ENCODE measurements at regions not wholly inside any gene's neighbourhood (a gene's known extent, or its start where the extent isn't known, plus 50 kb on each side); places are given as distances from the start of the nearest gene placed in this dataset.

GRCh38 chrX:96438803-96439202 is 245.8 kb upstream of the DIAPH2 start:
- peaks cover 92 to 100% (median 100%) of the 10 kb centered on the region in 11 experiments for H3K27me3 ChIP-seq

GRCh38 chrX:96440941-96441340 is 243.7 kb upstream of the DIAPH2 start:
- no peak for TF ChIP-seq Cebpa-rat (IDR thresholded peaks at IDR 0.05)
- H3K36me3 ChIP-seq, result no peaks in the 10 kb centered on the region
- no peaks in the 10 kb centered on the region; a peak in 1 of 22 replicates for H3K9me3 ChIP-seq (replicated peaks in 1 of 11)
- H3K27me3 ChIP-seq, result peaks cover 92 to 100% (median 100%) of the 10 kb centered on the region in 11 experiments
- no peak overlapping the region for H3K4me3 ChIP-seq
- no peaks in the 10 kb centered on the region; a peak in 1 of 20 replicates for H3K4me1 ChIP-seq
- H4K20me1 ChIP-seq, result no peaks in the 10 kb centered on the region
- no peak overlapping the region for H3K4me2 ChIP-seq
- no peak overlapping the region for H3K27ac ChIP-seq
- H3K9ac ChIP-seq, result no peak overlapping the region

More at GRCh38 chrX:96438803-96439202, 245.8 kb upstream of the DIAPH2 start:
- no peaks in the 10 kb centered on the region for H4K20me1 ChIP-seq
- H3K27ac ChIP-seq, result no peak overlapping the region
- no peaks in the 10 kb centered on the region for H3K36me3 ChIP-seq
- no peak overlapping the region for H3K4me2 ChIP-seq
- no peak overlapping the region for H3K4me3 ChIP-seq
- TF ChIP-seq Cebpa-rat (IDR thresholded peaks at IDR 0.05), result no peak
- H3K4me1 ChIP-seq, result no peaks in the 10 kb centered on the region; a peak in 1 of 20 replicates
- no peaks in the 10 kb centered on the region; a peak in 1 of 22 replicates for H3K9me3 ChIP-seq (replicated peaks in 1 of 11)
- H3K9ac ChIP-seq, result no peak overlapping the region

GRCh38 chrX:96445531-96446065 is 239.0 kb upstream of the DIAPH2 start:
- no peak overlapping the region for H3K9ac ChIP-seq
- peaks cover 75 to 96% (median 93%) of the 10 kb centered on the region in 11 experiments for H3K27me3 ChIP-seq
- H4K20me1 ChIP-seq, result no peaks in the 10 kb centered on the region; a peak in 1 of 22 replicates
- H3K9me3 ChIP-seq (replicated peaks in 1 of 11), result no peaks in the 10 kb centered on the region; a peak in 1 of 22 replicates
- no peak for TF ChIP-seq Cebpa-rat (IDR thresholded peaks at IDR 0.05)
- H3K4me3 ChIP-seq, result no peak overlapping the region
- H3K4me2 ChIP-seq, result no peak overlapping the region
- no peaks in the 10 kb centered on the region for H3K4me1 ChIP-seq
- no peak overlapping the region for H3K27ac ChIP-seq
- H3K36me3 ChIP-seq, result no peaks in the 10 kb centered on the region

- no peaks in the 10 kb centered on the region for H3K9me3 ChIP-seq (replicated peaks in 1 of 11)
- no peak overlapping the region for H3K9ac ChIP-seq
- no peak overlapping the region for H3K4me2 ChIP-seq
- no peak overlapping the region for H3K4me3 ChIP-seq
- TF ChIP-seq Cebpa-rat (IDR thresholded peaks at IDR 0.05), result no peak
- no peaks in the 10 kb centered on the region for H3K4me1 ChIP-seq
- no peak overlapping the region for H3K27ac ChIP-seq
- H4K20me1 ChIP-seq, result no peaks in the 10 kb centered on the region; a peak in 1 of 22 replicates
- peaks cover 70 to 96% (median 93%) of the 10 kb centered on the region in 11 experiments for H3K27me3 ChIP-seq
- H3K36me3 ChIP-seq, result no peaks in the 10 kb centered on the region
Measured at GRCh38 chrX:96446524-96446923, 238.1 kb upstream of the DIAPH2 start.

GRCh38 chrX:96447161-96447560 is 237.5 kb upstream of the DIAPH2 start:
- Histone ChIP-seq H3K9ac (no peak overlapping the region), H3K4me3 (no peak overlapping the region), H3K27me3 (peaks cover 70 to 96% (median 93%) of the 10 kb centered on the region in 11 experiments), H3K4me1 (no peaks in the 10 kb centered on the region), H3K27ac (no peak overlapping the region), H3K9me3 (replicated peaks in 1 of 11) (no peaks in the 10 kb centered on the region), H3K36me3 (no peaks in the 10 kb centered on the region), H3K4me2 (no peak overlapping the region), H4K20me1 (no peaks in the 10 kb centered on the region; a peak in 1 of 22 replicates)
- TF ChIP-seq Cebpa-rat (IDR thresholded peaks at IDR 0.05), result no peak

GRCh38 chrX:96449191-96449590 is 235.5 kb upstream of the DIAPH2 start:
- TF ChIP-seq Cebpa-rat (IDR thresholded peaks at IDR 0.05), result no peak
- Histone ChIP-seq H3K4me1 (no peaks in the 10 kb centered on the region), H3K4me3 (no peak overlapping the region), H4K20me1 (peaks cover 0 to under 1% (median 0%) of the 10 kb centered on the region in 11 experiments; a peak in 1 of 22 replicates), H3K27ac (no peak overlapping the region), H3K4me2 (no peak overlapping the region), H3K36me3 (no peaks in the 10 kb centered on the region), H3K9ac (no peak overlapping the region), H3K9me3 (replicated peaks in 1 of 11) (no peaks in the 10 kb centered on the region), H3K27me3 (peaks cover 67 to 95% (median 91%) of the 10 kb centered on the region in 11 experiments)

GRCh38 chrX:96449896-96450295 is 234.7 kb upstream of the DIAPH2 start:
- no peak overlapping the region for H3K9ac ChIP-seq
- H3K27me3 ChIP-seq, result peaks cover 60 to 95% (median 91%) of the 10 kb centered on the region in 11 experiments
- H3K36me3 ChIP-seq, result no peaks in the 10 kb centered on the region
- no peaks in the 10 kb centered on the region for H3K9me3 ChIP-seq (replicated peaks in 1 of 11)
- TF ChIP-seq Cebpa-rat (IDR thresholded peaks at IDR 0.05), result no peak
- H3K4me2 ChIP-seq, result no peak overlapping the region
- H3K4me1 ChIP-seq, result no peaks in the 10 kb centered on the region
- no peak overlapping the region for H3K27ac ChIP-seq
- peaks cover 0 to 3% (median 0%) of the 10 kb centered on the region in 11 experiments; a peak in 1 of 22 replicates for H4K20me1 ChIP-seq
- no peak overlapping the region for H3K4me3 ChIP-seq

GRCh38 chrX:96453139-96453538 is 231.5 kb upstream of the DIAPH2 start:
- Histone ChIP-seq H3K4me2 (no peak overlapping the region), H3K9me3 (replicated peaks in 1 of 11) (no peaks in the 10 kb centered on the region), H3K4me3 (no peak overlapping the region), H3K9ac (no peak overlapping the region), H3K4me1 (no peaks in the 10 kb centered on the region), H3K27ac (no peak overlapping the region), H4K20me1 (peaks cover 0 to 3% (median 0%) of the 10 kb centered on the region in 11 experiments; a peak in 2 of 22 replicates), H3K27me3 (peaks cover 47 to 97% (median 92%) of the 10 kb centered on the region in 11 experiments; a peak in 21 of 22 replicates), H3K36me3 (no peaks in the 10 kb centered on the region)
- no peak for TF ChIP-seq Cebpa-rat (IDR thresholded peaks at IDR 0.05)

- no peaks in the 10 kb centered on the region for H3K36me3 ChIP-seq
- H3K27ac ChIP-seq, result no peak overlapping the region
- H3K4me2 ChIP-seq, result no peak overlapping the region
- H3K9me3 ChIP-seq (replicated peaks in 1 of 11), result no peaks in the 10 kb centered on the region
- H3K4me3 ChIP-seq, result no peak overlapping the region
- H3K27me3 ChIP-seq, result peaks cover 47 to 100% (median 94%) of the 10 kb centered on the region in 11 experiments; a peak in 21 of 22 replicates
- no peaks in the 10 kb centered on the region for H3K4me1 ChIP-seq
- H3K9ac ChIP-seq, result no peak overlapping the region
- TF ChIP-seq Cebpa-rat (IDR thresholded peaks at IDR 0.05), result no peak
- peaks cover 0 to 3% (median 0%) of the 10 kb centered on the region in 11 experiments; a peak in 2 of 22 replicates for H4K20me1 ChIP-seq
Measured at GRCh38 chrX:96455078-96455477, 229.6 kb upstream of the DIAPH2 start.

All from BLaER1 treated with 17β-estradiol and CSF1 and Interleukin-3, amounts not matched to agents 10 nM and 100 nM (cell line).